ENCODE measurements at regions not wholly inside any gene's neighbourhood (a gene's known extent, or its start where the extent isn't known, plus 50 kb on each side); places are given as distances from the start of the nearest gene placed in this dataset.

GRCh38 chr7:80313067-80313626 is 178.5 kb downstream of the GNAI1 start:
- TF ChIP-seq CTCF (IDR thresholded peaks at IDR 0.05; ENCODE audit: insufficient read depth, low read depth, low read length) (no peak), EZH2 (IDR thresholded peaks at IDR 0.05; ENCODE audit: insufficient read depth, low read length) (no peak)

Measured in astrocyte (in vitro differentiated cells and primary cell).